T-cell (primary cell): ENCODE measurements at regions not wholly inside any gene's neighbourhood (a gene's known extent, or its start where the extent isn't known, plus 50 kb on each side); places are given as distances from the start of the nearest gene placed in this dataset.

Experiments
- ATAC-seq, 4 experiments: fragments of 200-7000 bp in 3 of 4; fragments of 150-1000 bp in 1 of 4; cut with Tn5 transposase; replicated peaks in 1 of 4; 1 replicate in 3 of 4; 2 replicates in 1 of 4; pipeline ENCODE4 v1.10.0; 2021; ENCODE audit warnings: moderate library complexity in 3 of 4, mild to moderate bottlenecking in 2 of 4, moderate number of reproducible peaks in 1 of 4
- CTCF ChIA-PET, 2 donors: fragments of 300-600 bp; sonication (Branson Sonifier 250); formaldehyde crosslinking; loops; one replicate each; lab custom pipeline; 2022; ENCODE audit warnings: antibody characterized with exemption in 2 of 2; lab: Charles Lee
- POLR2A ChIA-PET, 2 donors: fragments of 300-600 bp; sonication (Branson Sonifier 250); formaldehyde crosslinking; loops; one replicate each; lab custom pipeline; 2022; ENCODE audit warnings: antibody characterized with exemption in 2 of 2; lab: Charles Lee
- DNase-seq, 35 experiments: peaks; one replicate each; pipeline versions ENCODE4 v3.0.0 to v3.0.0-alpha.2; 2013 to 2023
- H3K27ac ChIP-seq: one replicate; pipeline ENCODE4 v1.5.1; 2013; ENCODE audit warnings: low read length
- H3K27me3 ChIP-seq, 2 experiments: replicated peaks in 1 of 2; 1 replicate in 1 of 2; 2 replicates in 1 of 2; pipeline versions ENCODE4 v1.6.1 to v1.7.0; 2013; ENCODE audit warnings: low read length in 1 of 2, mixed read lengths in 1 of 2; ENCODE audit not compliant: control insufficient read depth in 2 of 2, insufficient read depth in 2 of 2; ENCODE audit errors: extremely low read depth in 1 of 2
- H3K36me3 ChIP-seq, 2 donors: 1 replicate in 1 of 2; 2 replicates in 1 of 2; pipeline versions ENCODE4 v1.6.1 to v1.7.0; 2013; ENCODE audit warnings: low read length in 1 of 2; ENCODE audit not compliant: control insufficient read depth in 2 of 2, insufficient read depth in 1 of 2; ENCODE audit errors: extremely low read depth in 1 of 2
- H3K4me1 ChIP-seq, 2 experiments: 1 replicate in 1 of 2; 2 replicates in 1 of 2; pipeline versions ENCODE4 v1.6.1 to v1.7.0; 2013; ENCODE audit warnings: low read length in 2 of 2, mixed read lengths in 1 of 2; ENCODE audit not compliant: insufficient read depth in 2 of 2, control insufficient read depth in 1 of 2; ENCODE audit errors: extremely low read depth in 1 of 2
- H3K4me3 ChIP-seq, 2 donors: 1 replicate in 1 of 2; 2 replicates in 1 of 2; pipeline versions ENCODE4 v1.5.1 to v1.7.0; 2013; ENCODE audit warnings: mild to moderate bottlenecking in 2 of 2, low read length in 1 of 2, moderate library complexity in 1 of 2; ENCODE audit not compliant: control insufficient read depth in 1 of 2; ENCODE audit errors: extremely low read depth in 1 of 2
- H3K9me3 ChIP-seq: 2 replicates; pipeline ENCODE4 v1.7.0; 2013
- H3K27ac Mint-ChIP-seq, 2 donors: one replicate each; pipeline ENCODE4 v1.8.0; 2020 to 2021; ENCODE audit warnings: mild to moderate bottlenecking in 2 of 2, mixed read lengths in 2 of 2
- H3K27me3 Mint-ChIP-seq, 2 donors: one replicate each; pipeline ENCODE4 v1.8.0; 2021 to 2022; ENCODE audit warnings: mixed read lengths in 2 of 2
- H3K36me3 Mint-ChIP-seq: one replicate; pipeline ENCODE4 v1.8.0; 2021; ENCODE audit warnings: mixed read lengths
- H3K4me1 Mint-ChIP-seq, 3 donors: one replicate each; pipeline ENCODE4 v1.8.0; 2020 to 2022; ENCODE audit warnings: mixed read lengths in 3 of 3, mild to moderate bottlenecking in 1 of 3
- H3K4me3 Mint-ChIP-seq, 3 donors: one replicate each; pipeline ENCODE4 v1.8.0; 2020 to 2022; ENCODE audit warnings: mild to moderate bottlenecking in 3 of 3, mixed read lengths in 3 of 3, moderate library complexity in 3 of 3
- H3K9me3 Mint-ChIP-seq, 3 donors: one replicate each; pipeline ENCODE4 v1.8.0; 2020 to 2022; ENCODE audit warnings: mixed read lengths in 3 of 3
- WGBS: methylation state at CpG from one replicate; pipeline ENCODE4 v1.1.5; 2013; ENCODE audit warnings: missing lambda C conversion rate; ENCODE audit not compliant: insufficient coverage; 5-methylcytosine and 5-hydroxymethylcytosine counted together

- Mint-ChIP-seq H3K27ac (no peak overlapping the region), H3K4me1 (peaks cover 3 to 6% (median 5%) of the 10 kb centered on the region in 3 donors), H3K36me3 (no peaks in the 10 kb centered on the region), H3K27me3 (peaks cover 10 to 40% of the 10 kb centered on the region in 2 donors), H3K9me3 (no peaks in the 10 kb centered on the region), H3K4me3 (no peak overlapping the region)
- no peak overlapping the region for H3K27ac ChIP-seq
- ATAC-seq (no peak), DNase-seq (no peak)
- no peak overlapping the region for H3K4me3 ChIP-seq
- peaks cover 2 to 10% of the 10 kb centered on the region in 2 experiments for H3K4me1 ChIP-seq
- no peaks in the 10 kb centered on the region for H3K9me3 ChIP-seq
- 90% methylated on average over 2 of the region's 12 CpGs for WGBS
- no peaks in the 10 kb centered on the region for H3K36me3 ChIP-seq
- ChIA-PET CTCF (no interaction called here), POLR2A (no interaction called here)
- H3K27me3 ChIP-seq, result peaks cover 0 to 61% of the 10 kb centered on the region in 2 experiments
These were observed 146.1 kb upstream of the GSE1 start for GRCh38 chr16:85466989-85467388.

GRCh38 chr16:85469929-85470590 lies 143.1 kb upstream of the GSE1 start:
- WGBS, result 78% methylated on average over 16 of the region's 20 CpGs
- H3K36me3 Mint-ChIP-seq, result no peaks in the 10 kb centered on the region
- Histone ChIP-seq H3K36me3 (no peaks in the 10 kb centered on the region), H3K4me1 (no peaks in the 10 kb centered on the region), H3K27ac (no peak overlapping the region), H3K4me3 (no peak overlapping the region), H3K27me3 (peaks cover 0 to 48% of the 10 kb centered on the region in 2 experiments), H3K9me3 (no peaks in the 10 kb centered on the region)
- ATAC-seq (no peak), DNase-seq (no peak)
- POLR2A ChIA-PET, result no interaction called here
- peaks cover 7 to 25% of the 10 kb centered on the region in 2 donors for H3K27me3 Mint-ChIP-seq
- CTCF ChIA-PET, result no interaction called here
- no peaks in the 10 kb centered on the region for H3K9me3 Mint-ChIP-seq
- H3K4me3 Mint-ChIP-seq, result no peak overlapping the region
- no peak overlapping the region for H3K27ac Mint-ChIP-seq
- no peaks in the 10 kb centered on the region for H3K4me1 Mint-ChIP-seq

- Histone ChIP-seq H3K27me3 (peaks cover 0 to 44% of the 10 kb centered on the region in 2 experiments), H3K4me1 (no peaks in the 10 kb centered on the region), H3K4me3 (no peak overlapping the region), H3K27ac (no peak overlapping the region), H3K9me3 (no peaks in the 10 kb centered on the region), H3K36me3 (no peaks in the 10 kb centered on the region)
- ChIA-PET CTCF (no interaction called here), POLR2A (no interaction called here)
- H3K27ac Mint-ChIP-seq, result no peak overlapping the region
- H3K9me3 Mint-ChIP-seq, result no peaks in the 10 kb centered on the region
- ATAC-seq, result no peak
- 95% methylated on average over 11 of the region's 13 CpGs for WGBS
- H3K36me3 Mint-ChIP-seq, result no peaks in the 10 kb centered on the region
- no peak overlapping the region for H3K4me3 Mint-ChIP-seq
- no peak for DNase-seq
- peaks cover 0 to 17% of the 10 kb centered on the region in 2 donors for H3K27me3 Mint-ChIP-seq
- no peaks in the 10 kb centered on the region for H3K4me1 Mint-ChIP-seq
These were observed 142.2 kb upstream of the GSE1 start for GRCh38 chr16:85470873-85471272.

GRCh38 chr16:85471469-85472431 lies 141.4 kb upstream of the GSE1 start:
- Mint-ChIP-seq H3K27me3 (peaks cover 0 to 17% of the 10 kb centered on the region in 2 donors), H3K9me3 (no peaks in the 10 kb centered on the region), H3K4me3 (no peak overlapping the region), H3K4me1 (no peaks in the 10 kb centered on the region), H3K27ac (no peak overlapping the region), H3K36me3 (no peaks in the 10 kb centered on the region)
- DNase-seq (no peak), ATAC-seq (no peak)
- Histone ChIP-seq H3K27me3 (peaks cover 0 to 41% of the 10 kb centered on the region in 2 experiments), H3K27ac (no peak overlapping the region), H3K9me3 (no peaks in the 10 kb centered on the region), H3K36me3 (no peaks in the 10 kb centered on the region), H3K4me3 (no peak overlapping the region), H3K4me1 (no peaks in the 10 kb centered on the region)
- 82% methylated on average over 9 of the region's 15 CpGs for WGBS
- CTCF ChIA-PET, result no interaction called here
- POLR2A ChIA-PET, result no interaction called here

DNA sequence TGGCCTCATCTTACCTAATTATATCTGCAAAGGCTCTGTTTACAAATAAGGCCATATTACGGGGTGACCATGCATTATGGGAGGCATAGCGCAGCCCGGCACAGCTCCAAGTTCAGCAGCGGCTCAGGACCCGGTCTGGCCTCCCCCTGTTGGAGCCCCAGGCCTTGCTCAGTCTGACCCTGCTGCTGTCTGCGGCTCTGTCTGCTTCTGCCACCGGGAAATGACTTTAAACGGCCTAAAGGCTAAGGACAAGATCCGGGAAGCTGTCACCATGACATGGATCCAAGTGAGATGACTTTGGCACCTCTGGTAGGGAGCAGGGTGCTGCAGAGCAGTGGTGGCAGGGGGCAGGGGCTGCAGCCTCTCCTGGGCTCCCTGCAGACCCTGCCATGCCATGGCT lies 140.6 kb upstream of the GSE1 start:
- no peaks in the 10 kb centered on the region for H3K36me3 ChIP-seq
- no peak overlapping the region for H3K27ac Mint-ChIP-seq
- 92% methylated on average over 8 of the region's 9 CpGs for WGBS
- no peaks in the 10 kb centered on the region for H3K4me1 Mint-ChIP-seq
- peaks cover 0 to 38% of the 10 kb centered on the region in 2 experiments for H3K27me3 ChIP-seq
- H3K4me3 ChIP-seq, result no peak overlapping the region
- ChIA-PET CTCF (no interaction called here), POLR2A (no interaction called here)
- H3K9me3 Mint-ChIP-seq, result no peaks in the 10 kb centered on the region
- ATAC-seq (no peak), DNase-seq (no peak)
- H3K4me1 ChIP-seq, result no peaks in the 10 kb centered on the region
- H3K4me3 Mint-ChIP-seq, result no peak overlapping the region
- H3K27me3 Mint-ChIP-seq, result peaks cover 0 to 14% of the 10 kb centered on the region in 2 donors
- no peaks in the 10 kb centered on the region for H3K36me3 Mint-ChIP-seq
- H3K9me3 ChIP-seq, result no peaks in the 10 kb centered on the region
- H3K27ac ChIP-seq, result no peak overlapping the region

- POLR2A ChIA-PET, result no interaction called here
These were observed 139.8 kb upstream of the GSE1 start for GRCh38 chr16:85473323-85473722.

More at GRCh38 chr16:85473323-85473722, 139.8 kb upstream of the GSE1 start:
- no peak overlapping the region for H3K27ac Mint-ChIP-seq
- Histone ChIP-seq H3K27ac (no peak overlapping the region), H3K4me1 (no peaks in the 10 kb centered on the region), H3K4me3 (no peak overlapping the region), H3K36me3 (no peaks in the 10 kb centered on the region), H3K9me3 (no peaks in the 10 kb centered on the region), H3K27me3 (peaks cover 0 to 37% of the 10 kb centered on the region in 2 experiments)
- 67% methylated on average over 8 of the region's 8 CpGs for WGBS
- no peaks in the 10 kb centered on the region for H3K36me3 Mint-ChIP-seq
- H3K4me3 Mint-ChIP-seq, result no peak overlapping the region
- no peaks in the 10 kb centered on the region for H3K9me3 Mint-ChIP-seq
- DNase-seq, result no peak
- ATAC-seq, result no peak
- no peaks in the 10 kb centered on the region for H3K4me1 Mint-ChIP-seq
- H3K27me3 Mint-ChIP-seq, result peaks cover 0 to 11% of the 10 kb centered on the region in 2 donors
- CTCF ChIA-PET, result no interaction called here
